ENCODE measurements at regions not wholly inside any gene's neighbourhood (a gene's known extent, or its start where the extent isn't known, plus 50 kb on each side); places are given as distances from the start of the nearest gene placed in this dataset.

DNA sequence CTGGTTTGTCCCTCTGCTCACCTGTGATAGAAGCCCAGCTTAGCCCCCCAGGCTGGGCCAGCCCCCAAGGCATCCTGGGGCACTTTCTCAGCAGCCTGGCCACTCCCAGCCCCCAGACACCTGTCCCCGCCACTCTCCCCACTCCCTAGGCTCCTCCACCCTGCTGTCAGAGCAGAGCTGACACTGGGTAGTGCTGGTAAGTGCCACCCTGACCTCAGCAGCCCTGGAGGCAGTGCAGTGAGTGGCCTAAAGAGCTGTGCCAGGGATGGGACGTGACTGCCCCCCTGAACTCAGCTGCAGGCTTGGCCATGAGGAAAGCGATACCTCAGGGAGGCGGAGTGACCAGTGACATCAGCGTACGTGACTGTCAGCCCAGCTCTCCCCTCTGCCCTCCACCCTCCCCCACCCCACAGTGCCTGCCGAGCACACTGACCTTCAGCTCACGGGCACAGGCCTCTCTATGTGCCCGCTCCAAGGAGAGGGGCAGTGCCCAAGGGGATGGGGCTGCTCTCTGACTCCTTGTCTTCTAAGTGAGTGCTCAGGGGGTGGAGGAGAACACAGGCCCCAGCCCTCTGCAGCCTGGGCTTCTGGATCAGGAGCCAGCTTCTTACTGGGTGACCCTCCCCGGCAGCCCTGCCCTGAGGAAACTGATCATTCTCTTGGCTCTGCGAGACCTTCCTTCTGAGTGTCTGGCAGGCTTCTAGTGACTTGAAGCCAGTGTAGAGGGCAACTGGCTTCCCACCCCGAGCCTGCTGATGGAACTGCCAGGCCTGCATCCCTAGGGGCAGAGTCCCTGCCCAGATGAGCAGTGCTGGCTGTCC is 172.7 kb downstream of the MRPL14 start:
- Histone ChIP-seq H3K4me3 (no peak overlapping the region), H3K4me1 (no peaks in the 10 kb centered on the region), H3K27ac (no peak overlapping the region), H3K36me3 (no peaks in the 10 kb centered on the region), H3K9me3 (peaks cover 0 to 4% of the 10 kb centered on the region in 2 donors), H3K27me3 (no peaks in the 10 kb centered on the region)
- intact Hi-C loops (cut with DNase I; ENCODE audit: low total_unique reads) = no loop called here
- DNase-seq (ENCODE audit: low spot score in 2 of 2) = no peak
- TF ChIP-seq CTCF (IDR thresholded peaks at IDR 0.05) = no peak
- TF ChIP-seq POLR2A (IDR thresholded peaks at IDR 0.05) = no peak
- TF ChIP-seq POLR2AphosphoS5 (IDR thresholded peaks at IDR 0.05) = no peak

- Histone ChIP-seq H3K4me1 (no peaks in the 10 kb centered on the region), H3K27ac (no peak overlapping the region), H3K27me3 (no peaks in the 10 kb centered on the region), H3K4me3 (no peak overlapping the region), H3K9me3 (peaks cover 0 to 4% of the 10 kb centered on the region in 2 donors), H3K36me3 (no peaks in the 10 kb centered on the region)
- no peak for DNase-seq (ENCODE audit: low spot score in 2 of 2)
- TF ChIP-seq POLR2A (IDR thresholded peaks at IDR 0.05) (no peak), CTCF (IDR thresholded peaks at IDR 0.05) (no peak), POLR2AphosphoS5 (IDR thresholded peaks at IDR 0.05) (no peak)
- intact Hi-C loops (cut with DNase I; ENCODE audit: low total_unique reads) = no loop called here
Observed at GRCh38 chr6:43953794-43954310, 173.4 kb downstream of the MRPL14 start.

DNA sequence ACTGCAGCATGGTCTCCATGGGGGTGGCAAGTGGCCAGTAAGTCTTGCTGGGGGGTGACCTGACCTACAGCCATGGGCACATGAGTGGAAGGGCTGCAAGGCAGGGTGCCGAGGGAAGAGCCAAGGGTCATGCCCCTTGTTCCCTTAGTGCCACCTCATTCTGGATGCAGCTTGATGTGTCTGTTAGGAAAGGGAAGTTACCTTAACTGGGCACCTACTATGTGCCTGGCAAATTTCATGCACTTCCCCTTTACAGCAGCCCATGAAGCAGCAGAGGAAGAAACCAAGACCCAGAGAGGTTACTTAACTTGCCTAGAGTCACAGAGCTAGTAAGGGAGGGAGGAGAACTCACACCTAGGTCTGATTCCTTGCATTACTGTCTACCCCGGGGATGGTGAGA is 174.0 kb downstream of the MRPL14 start:
- no peaks in the 10 kb centered on the region for H3K4me1 ChIP-seq
- TF ChIP-seq POLR2A (IDR thresholded peaks at IDR 0.05) (no peak), CTCF (IDR thresholded peaks at IDR 0.05) (no peak), POLR2AphosphoS5 (IDR thresholded peaks at IDR 0.05) (no peak)
- no peak for DNase-seq (ENCODE audit: low spot score in 2 of 2)
- no peaks in the 10 kb centered on the region for H3K36me3 ChIP-seq
- H3K27ac ChIP-seq = no peak overlapping the region
- no peaks in the 10 kb centered on the region for H3K27me3 ChIP-seq
- H3K4me3 ChIP-seq = no peak overlapping the region
- peaks cover 0 to 4% of the 10 kb centered on the region in 2 donors for H3K9me3 ChIP-seq
- intact Hi-C loops (cut with DNase I; ENCODE audit: low total_unique reads) = no loop called here

DNA sequence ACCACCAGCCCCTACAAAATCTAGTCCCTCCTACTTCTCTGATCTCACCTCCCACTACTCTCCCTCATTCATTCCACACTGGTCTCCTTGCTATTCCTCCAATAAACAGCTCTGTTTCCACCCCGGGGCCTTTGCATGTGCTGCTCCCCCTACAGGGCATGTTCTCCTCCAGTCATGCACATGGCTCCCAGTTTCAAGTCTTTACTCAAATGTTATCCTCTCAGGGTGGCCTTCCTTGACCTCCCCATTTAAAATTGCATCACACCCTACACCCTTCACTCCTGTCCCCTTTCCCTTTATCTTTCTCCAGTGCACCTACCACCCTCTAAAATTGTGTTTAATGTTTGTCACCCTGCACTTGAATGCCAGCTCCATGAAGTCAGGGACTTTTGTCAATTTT is 174.5 kb downstream of the MRPL14 start:
- Histone ChIP-seq H3K4me3 (no peak overlapping the region), H3K27ac (no peak overlapping the region), H3K9me3 (peaks cover 0 to 4% of the 10 kb centered on the region in 2 donors), H3K4me1 (no peaks in the 10 kb centered on the region), H3K36me3 (no peaks in the 10 kb centered on the region), H3K27me3 (no peaks in the 10 kb centered on the region)
- TF ChIP-seq CTCF (IDR thresholded peaks at IDR 0.05) (no peak), POLR2A (IDR thresholded peaks at IDR 0.05) (no peak), POLR2AphosphoS5 (IDR thresholded peaks at IDR 0.05) (no peak)
- intact Hi-C loops (cut with DNase I; ENCODE audit: low total_unique reads) = no loop called here
- DNase-seq (ENCODE audit: low spot score in 2 of 2) = no peak

Data from breast epithelium (tissue), 4 donors.